H54 (cell line): ENCODE measurements at regions not wholly inside any gene's neighbourhood (a gene's known extent, or its start where the extent isn't known, plus 50 kb on each side); places are given as distances from the start of the nearest gene placed in this dataset.
A peak's percentile ranks its signal among the peaks of the same experiment; 100 is the strongest.

Experiments used
- DNase-seq: peaks from one replicate; pipeline ENCODE4 v3.0.0; 2011; ENCODE audit warnings: low spot score, mixed read lengths; ENCODE audit not compliant: insufficient read length
- FAIRE-seq: peaks from 3 replicates; lab custom pipeline; 2011; peaks lifted over from hg19 to GRCh38; lab: Jason Lieb, UNC
- POLR2A ChIP-seq: IDR thresholded peaks from 2 replicates; pipeline ENCODE4 v1.6.1; 2011; ENCODE audit warnings: low read depth, mild to moderate bottlenecking, low read length

DNA sequence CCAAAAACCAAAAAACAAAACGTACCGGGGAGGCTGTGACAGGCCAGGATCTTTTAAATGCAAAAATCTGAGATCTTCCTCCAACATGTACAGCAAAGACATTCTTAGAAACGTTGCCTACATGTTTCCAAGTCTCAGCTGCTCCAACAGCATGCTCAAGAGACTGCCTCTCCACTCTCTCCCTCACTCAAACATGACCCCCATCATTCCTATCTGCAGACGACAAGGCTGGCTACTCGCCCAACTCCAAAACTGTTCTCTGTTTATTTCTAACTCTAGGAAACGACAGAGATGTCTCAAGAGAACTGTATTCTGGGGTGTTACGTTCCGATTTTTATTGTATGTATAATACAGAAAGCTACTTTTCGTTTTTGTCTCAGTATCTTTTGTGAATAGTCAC, 57.5 kb upstream of the TMCC3 start:
- DNase-seq, result no peak
- FAIRE-seq, result no peak

DNA sequence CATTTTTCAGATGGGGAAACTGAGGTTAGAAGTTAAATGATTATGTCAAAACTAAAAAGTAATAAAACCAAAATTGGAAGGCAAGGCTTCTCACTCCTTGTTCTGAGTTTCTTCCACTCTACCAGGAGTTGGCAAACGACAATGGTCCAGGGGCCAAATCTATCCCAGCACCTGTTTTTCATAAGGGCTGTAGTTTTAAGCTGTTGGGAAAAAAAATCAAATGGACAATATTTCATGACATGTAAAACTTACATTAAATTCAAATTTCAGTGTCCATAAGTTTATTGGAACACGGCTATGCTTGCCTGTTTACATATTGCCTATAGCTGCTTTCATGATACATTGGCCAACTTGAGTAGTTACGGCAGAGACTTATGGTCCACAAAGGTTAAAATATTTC, 56.7 kb upstream of the TMCC3 start:
- DNase-seq, result no peak
- no peak for TF ChIP-seq POLR2A
- FAIRE-seq, result no peak

More for the DNA sequence above, 57.5 kb upstream of the TMCC3 start:
- TF ChIP-seq POLR2A, result no peak

DNA sequence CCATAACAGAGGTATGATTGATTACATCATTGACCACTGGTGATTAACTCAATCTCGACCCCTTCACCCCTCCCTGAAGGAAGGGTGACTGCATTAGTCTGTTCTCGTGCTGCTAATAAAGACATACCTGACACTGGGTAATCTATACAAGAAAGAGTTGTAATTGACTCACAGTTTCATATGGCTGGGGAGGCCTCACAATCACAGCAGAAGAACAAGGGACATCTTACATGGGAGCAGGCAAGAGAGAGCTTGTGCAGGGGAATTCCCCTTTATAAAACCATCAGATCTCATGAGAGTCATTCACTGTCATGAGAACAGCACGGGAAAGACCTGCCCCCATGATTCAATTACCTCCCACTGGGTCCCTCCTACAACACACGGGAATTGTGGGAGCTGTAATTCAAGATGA, 55.9 kb upstream of the TMCC3 start:
- no peak for DNase-seq
- TF ChIP-seq POLR2A, result no peak
- FAIRE-seq, result no peak

DNA sequence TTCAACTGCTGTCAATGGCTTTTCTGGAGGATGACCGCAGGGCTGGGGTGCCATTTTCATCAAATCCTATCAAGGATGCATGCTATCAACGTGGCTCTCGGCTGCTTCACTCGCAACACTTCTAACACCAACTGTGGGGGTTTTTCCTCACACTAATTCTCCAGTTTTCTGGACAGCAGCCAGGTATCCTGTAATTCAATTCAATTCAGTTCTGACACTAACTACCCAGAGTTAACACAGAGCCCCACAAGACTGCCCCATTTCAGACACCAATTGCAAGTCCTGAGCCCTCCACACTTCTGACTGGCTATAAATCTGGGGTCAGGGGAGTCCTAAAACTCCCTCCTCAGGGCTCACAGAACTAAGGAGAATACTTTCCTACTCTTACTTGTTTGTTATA, 55.3 kb upstream of the TMCC3 start:
- DNase-seq, result no peak
- no peak for TF ChIP-seq POLR2A
- FAIRE-seq, result no peak

DNA sequence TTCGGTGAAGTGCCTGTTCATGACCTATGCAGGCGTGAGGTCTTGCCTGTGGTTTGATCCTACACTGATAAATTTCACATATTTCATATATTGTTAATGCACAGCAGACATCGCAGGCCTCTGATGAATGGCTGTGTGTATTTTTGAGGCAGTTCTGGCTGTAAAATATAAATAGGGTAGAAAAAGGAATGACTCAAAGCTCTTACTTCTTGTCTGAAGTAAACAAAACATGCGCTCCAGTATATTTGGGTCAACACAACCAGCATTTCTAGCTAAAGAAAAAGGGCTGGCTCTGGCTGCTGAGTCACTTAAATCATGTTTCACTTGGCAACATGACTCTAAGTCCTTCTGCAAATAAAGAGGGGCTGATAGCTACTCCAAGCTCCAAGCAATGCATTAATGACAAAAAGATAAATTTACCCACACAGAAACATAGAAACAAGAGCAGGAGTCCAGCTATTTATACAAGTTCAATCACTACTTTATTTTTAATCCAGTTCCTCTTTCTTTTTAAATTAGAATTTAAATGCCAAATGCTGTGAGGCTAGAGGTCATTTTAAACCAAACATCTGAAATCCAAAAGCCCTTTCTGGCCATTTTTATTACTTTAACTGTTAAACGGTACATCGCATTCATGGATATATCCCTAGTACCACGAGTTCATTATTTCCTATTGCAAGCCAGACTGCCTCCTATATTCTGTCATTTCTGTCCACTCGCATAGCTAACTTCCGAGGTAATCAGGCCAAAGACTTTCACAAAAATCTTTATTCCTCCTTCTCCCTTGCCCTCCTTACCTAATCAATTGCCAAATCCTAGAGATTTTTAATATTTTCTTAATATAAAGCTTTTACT, 54.3 kb upstream of the TMCC3 start:
- FAIRE-seq (peak; percentile 60), DNase-seq (no peak)
- no peak for TF ChIP-seq POLR2A

DNA sequence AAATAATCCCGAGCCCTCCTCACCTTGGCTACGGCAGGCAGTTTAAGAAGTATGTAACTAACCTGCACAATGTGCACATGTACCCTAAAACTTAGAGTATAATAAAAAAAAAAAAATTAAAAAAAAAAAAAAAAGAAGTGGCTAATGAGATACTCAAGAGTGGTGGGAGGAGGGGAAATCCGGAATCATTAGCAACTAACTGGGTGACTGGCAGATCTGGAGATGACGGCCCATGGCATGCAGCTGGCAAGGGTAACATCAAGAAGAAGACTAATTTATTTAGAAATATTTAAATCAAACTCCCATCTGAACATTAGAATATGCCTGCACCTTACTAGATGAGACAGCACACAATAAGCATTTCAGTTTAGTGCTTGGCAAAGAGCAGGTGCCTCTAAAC, 52.3 kb upstream of the TMCC3 start:
- no peak for DNase-seq
- FAIRE-seq, result no peak
- no peak for TF ChIP-seq POLR2A

DNA sequence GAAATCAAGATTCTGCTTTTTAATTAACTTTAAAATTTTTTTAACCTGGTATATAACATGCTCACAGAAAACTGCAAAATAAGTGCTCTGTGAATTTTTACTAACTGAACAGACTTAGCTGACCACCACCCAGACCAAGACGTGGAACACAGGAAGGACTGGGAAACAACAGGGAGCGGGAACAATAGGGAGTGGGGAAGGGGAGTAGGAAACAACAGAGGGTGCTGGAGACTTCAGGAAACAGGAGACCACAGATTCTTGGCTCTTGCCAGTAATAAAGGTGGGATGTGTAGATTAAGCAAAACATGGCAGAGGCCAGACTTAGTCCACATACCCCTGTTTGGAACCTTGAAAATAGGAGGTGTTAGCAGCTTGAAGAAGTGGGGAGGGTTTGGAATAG, 51.4 kb upstream of the TMCC3 start:
- no peak for TF ChIP-seq POLR2A

DNA sequence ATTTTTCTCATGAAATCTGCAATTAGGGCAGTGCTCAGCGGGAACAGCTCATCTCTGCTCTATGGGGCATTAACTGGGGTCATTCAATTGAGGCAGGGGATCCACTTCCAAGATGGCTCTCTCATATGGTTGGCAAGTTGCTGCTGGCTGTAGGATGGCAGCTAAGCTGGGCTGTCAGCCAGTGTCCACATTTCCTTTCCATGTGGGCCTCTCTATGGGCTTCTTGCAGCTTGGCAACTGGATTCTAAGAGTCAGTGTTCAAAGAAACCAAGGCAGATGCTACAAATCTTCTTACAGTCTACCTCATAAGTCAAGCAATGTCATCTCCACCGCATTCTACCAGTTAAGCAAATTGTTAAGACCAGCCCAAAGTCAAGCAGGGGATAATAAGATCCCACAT, 50.3 kb upstream of the TMCC3 start:
- FAIRE-seq (no peak), DNase-seq (no peak)

More for the DNA sequence above, 51.4 kb upstream of the TMCC3 start:
- DNase-seq (no peak), FAIRE-seq (no peak)

More for the DNA sequence above, 50.3 kb upstream of the TMCC3 start:
- no peak for TF ChIP-seq POLR2A
